ENCODE measurements at regions not wholly inside any gene's neighbourhood (a gene's known extent, or its start where the extent isn't known, plus 50 kb on each side); places are given as distances from the start of the nearest gene placed in this dataset.

GRCh38 chr18:1559563-1559962 lies 654.9 kb downstream of the ADCYAP1 start:
- no peak for DNase-seq (ENCODE audit: low read depth)
- TF ChIP-seq CTCF (IDR thresholded peaks at IDR 0.05; ENCODE audit: insufficient read depth, low read depth, low read length) = no peak

GRCh38 chr18:1564793-1565192 lies 660.1 kb downstream of the ADCYAP1 start:
- no peak for TF ChIP-seq CTCF (IDR thresholded peaks at IDR 0.05; ENCODE audit: insufficient read depth, low read depth, low read length)
- DNase-seq (ENCODE audit: low read depth) = no peak
- no peak overlapping the region for H3K4me3 ChIP-seq (ENCODE audit: low read depth, low read length)

More at GRCh38 chr18:1559563-1559962, 654.9 kb downstream of the ADCYAP1 start:
- H3K4me3 ChIP-seq (ENCODE audit: low read depth, low read length) = no peak overlapping the region

GRCh38 chr18:1571206-1571605 lies 666.5 kb downstream of the ADCYAP1 start:
- no peak for TF ChIP-seq CTCF (IDR thresholded peaks at IDR 0.05; ENCODE audit: insufficient read depth, low read depth, low read length)
- DNase-seq (ENCODE audit: low read depth) = no peak

GRCh38 chr18:1573732-1574131 lies 669.1 kb downstream of the ADCYAP1 start:
- DNase-seq (ENCODE audit: low read depth) = no peak
- no peak for TF ChIP-seq CTCF (IDR thresholded peaks at IDR 0.05; ENCODE audit: insufficient read depth, low read depth, low read length)
- H3K4me3 ChIP-seq (ENCODE audit: low read depth, low read length) = no peak overlapping the region

More at GRCh38 chr18:1571206-1571605, 666.5 kb downstream of the ADCYAP1 start:
- H3K4me3 ChIP-seq (ENCODE audit: low read depth, low read length) = no peak overlapping the region

GRCh38 chr18:1575084-1575483 lies 670.4 kb downstream of the ADCYAP1 start:
- TF ChIP-seq CTCF (IDR thresholded peaks at IDR 0.05; ENCODE audit: insufficient read depth, low read depth, low read length) = no peak
- no peak overlapping the region for H3K4me3 ChIP-seq (ENCODE audit: low read depth, low read length)
- no peak for DNase-seq (ENCODE audit: low read depth)

GRCh38 chr18:1578505-1578904 lies 673.8 kb downstream of the ADCYAP1 start:
- H3K4me3 ChIP-seq (ENCODE audit: low read depth, low read length) = no peak overlapping the region
- no peak for DNase-seq (ENCODE audit: low read depth)
- no peak for TF ChIP-seq CTCF (IDR thresholded peaks at IDR 0.05; ENCODE audit: insufficient read depth, low read depth, low read length)

- no peak overlapping the region for H3K4me3 ChIP-seq (ENCODE audit: low read depth, low read length)
- DNase-seq (ENCODE audit: low read depth) = no peak
- TF ChIP-seq CTCF (IDR thresholded peaks at IDR 0.05; ENCODE audit: insufficient read depth, low read depth, low read length) = no peak
Observed at GRCh38 chr18:1581581-1581980, 676.9 kb downstream of the ADCYAP1 start.

Data from fibroblast of villous mesenchyme (primary cell).